ENCODE measurements at regions not wholly inside any gene's neighbourhood (a gene's known extent, or its start where the extent isn't known, plus 50 kb on each side); places are given as distances from the start of the nearest gene placed in this dataset.
"Not testable (repeated sequence)": the region's sequence is repeated elsewhere in the genome, so short reads cannot be mapped to it uniquely, and the experiment has no call there.

- TF ChIP-seq POLR2A (IDR thresholded peaks at IDR 0.05; ENCODE audit: low read length) = no peak
- no peak for TF ChIP-seq GATA1 (IDR thresholded peaks at IDR 0.05; ENCODE audit: low read depth, low read length)
- no peak for DNase-seq
Observed at GRCh38 chr6:112997421-112998085, 650.4 kb downstream of the RFPL4B start.

GRCh38 chr6:113004054-113004453 is 656.9 kb downstream of the RFPL4B start:
- TF ChIP-seq GATA1 (IDR thresholded peaks at IDR 0.05; ENCODE audit: low read depth, low read length) (no peak), POLR2A (IDR thresholded peaks at IDR 0.05; ENCODE audit: low read length) (no peak)
- no peak for DNase-seq

GRCh38 chr6:113004470-113005270 is 657.5 kb downstream of the RFPL4B start:
- no peak for DNase-seq
- TF ChIP-seq GATA1 (IDR thresholded peaks at IDR 0.05; ENCODE audit: low read depth, low read length) (no peak), POLR2A (IDR thresholded peaks at IDR 0.05; ENCODE audit: low read length) (no peak)

- TF ChIP-seq POLR2A (IDR thresholded peaks at IDR 0.05; ENCODE audit: low read length) = no peak
- TF ChIP-seq GATA1 (IDR thresholded peaks at IDR 0.05; ENCODE audit: low read depth, low read length) = no peak
- no peak for DNase-seq
Observed at GRCh38 chr6:113006494-113006893, 659.4 kb downstream of the RFPL4B start.

- DNase-seq = no peak
- TF ChIP-seq GATA1 (IDR thresholded peaks at IDR 0.05; ENCODE audit: low read depth, low read length) = no peak
- no peak for TF ChIP-seq POLR2A (IDR thresholded peaks at IDR 0.05; ENCODE audit: low read length)
Observed at GRCh38 chr6:113009682-113010081, 662.6 kb downstream of the RFPL4B start.

- DNase-seq = no peak
Observed at GRCh38 chr6:113010196-113010989, 663.3 kb downstream of the RFPL4B start.

GRCh38 chr6:113011389-113011788 is 664.3 kb downstream of the RFPL4B start:
- no peak for DNase-seq
- no peak for TF ChIP-seq POLR2A (IDR thresholded peaks at IDR 0.05; ENCODE audit: low read length)

More at GRCh38 chr6:113010196-113010989, 663.3 kb downstream of the RFPL4B start:
- no peak for TF ChIP-seq POLR2A (IDR thresholded peaks at IDR 0.05; ENCODE audit: low read length)
- TF ChIP-seq GATA1 (IDR thresholded peaks at IDR 0.05; ENCODE audit: low read depth, low read length) = no peak

GRCh38 chr6:113011801-113012200 is 664.7 kb downstream of the RFPL4B start:
- DNase-seq = no peak
- no peak for TF ChIP-seq GATA1 (IDR thresholded peaks at IDR 0.05; ENCODE audit: low read depth, low read length)

GRCh38 chr6:113015249-113015648 is 668.1 kb downstream of the RFPL4B start:
- no peak for DNase-seq
- no peak for TF ChIP-seq GATA1 (IDR thresholded peaks at IDR 0.05; ENCODE audit: low read depth, low read length)
- no peak for TF ChIP-seq POLR2A (IDR thresholded peaks at IDR 0.05; ENCODE audit: low read length)

GRCh38 chr6:113017353-113017752 is 670.2 kb downstream of the RFPL4B start:
- no peak for DNase-seq
- TF ChIP-seq POLR2A (IDR thresholded peaks at IDR 0.05; ENCODE audit: low read length) = no peak
- TF ChIP-seq GATA1 (IDR thresholded peaks at IDR 0.05; ENCODE audit: low read depth, low read length) = no peak

GRCh38 chr6:113018351-113019151 is 671.4 kb downstream of the RFPL4B start:
- TF ChIP-seq POLR2A (IDR thresholded peaks at IDR 0.05; ENCODE audit: low read length) (no peak), GATA1 (IDR thresholded peaks at IDR 0.05; ENCODE audit: low read depth, low read length) (no peak)
- no peak for DNase-seq

GRCh38 chr6:113019176-113019575 is 672.0 kb downstream of the RFPL4B start:
- TF ChIP-seq POLR2A (IDR thresholded peaks at IDR 0.05; ENCODE audit: low read length) (no peak), GATA1 (IDR thresholded peaks at IDR 0.05; ENCODE audit: low read depth, low read length) (no peak)
- no peak for DNase-seq

GRCh38 chr6:113027780-113028179 is 680.6 kb downstream of the RFPL4B start:
- TF ChIP-seq GATA1 (IDR thresholded peaks at IDR 0.05; ENCODE audit: low read depth, low read length) (no peak), POLR2A (IDR thresholded peaks at IDR 0.05; ENCODE audit: low read length) (no peak)
- DNase-seq = no peak

GRCh38 chr6:113029161-113029560 is 682.0 kb downstream of the RFPL4B start:
- not testable (repeated sequence) for DNase-seq
